KOPT-K1 (cell line): ENCODE measurements at regions not wholly inside any gene's neighbourhood (a gene's known extent, or its start where the extent isn't known, plus 50 kb on each side); places are given as distances from the start of the nearest gene placed in this dataset.

Source experiments
- H3K27ac ChIP-seq: fragments of 200-600 bp; sonication (generic); 2 replicates; pipeline ENCODE4 v1.5.1; 2016; ENCODE audit warnings: antibody characterized with exemption, mild to moderate bottlenecking, low read depth, low read length; ENCODE audit not compliant: poor library complexity, severe bottlenecking
- H3K36me3 ChIP-seq: fragments of 200-600 bp; sonication (generic); 2 replicates; pipeline ENCODE4 v1.5.1; 2017; ENCODE audit warnings: antibody characterized with exemption, mild to moderate bottlenecking, low read length, moderate library complexity; ENCODE audit not compliant: insufficient read depth
- H3K9me3 ChIP-seq: fragments of 200-600 bp; sonication (generic); 2 replicates; pipeline ENCODE4 v1.5.1; 2017; ENCODE audit warnings: antibody characterized with exemption, low read length, mild to moderate bottlenecking; ENCODE audit not compliant: insufficient read depth, poor library complexity, severe bottlenecking

GRCh38 chr16:73214825-73215677 is 167.1 kb upstream of the ZFHX3 start:
- Histone ChIP-seq H3K9me3 (peaks cover 9% of the 10 kb centered on the region), H3K27ac (no peak overlapping the region), H3K36me3 (no peaks in the 10 kb centered on the region)

- Histone ChIP-seq H3K27ac (no peak overlapping the region), H3K9me3 (peaks cover 9% of the 10 kb centered on the region), H3K36me3 (no peaks in the 10 kb centered on the region)
These were observed 166.0 kb upstream of the ZFHX3 start for GRCh38 chr16:73213732-73214455.

DNA sequence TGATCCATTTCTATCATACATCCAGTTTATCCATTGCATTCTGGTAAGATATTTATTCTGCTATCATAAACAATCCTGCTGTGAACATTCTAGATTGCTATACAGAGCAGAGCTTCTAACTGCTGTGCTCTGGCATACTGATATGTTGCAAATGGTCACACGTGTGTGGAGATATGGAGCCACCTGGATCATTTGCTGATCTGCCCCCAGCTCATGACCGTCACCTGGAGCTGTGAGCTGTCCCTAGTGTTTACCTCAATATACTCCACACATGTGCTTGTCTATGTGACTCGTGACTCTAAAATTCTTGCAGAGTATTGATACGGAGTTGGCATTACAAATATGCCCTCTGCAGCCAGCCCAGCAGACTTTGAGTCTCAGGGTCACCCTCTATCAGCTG is 164.5 kb upstream of the ZFHX3 start:
- peaks cover 9% of the 10 kb centered on the region for H3K9me3 ChIP-seq

DNA sequence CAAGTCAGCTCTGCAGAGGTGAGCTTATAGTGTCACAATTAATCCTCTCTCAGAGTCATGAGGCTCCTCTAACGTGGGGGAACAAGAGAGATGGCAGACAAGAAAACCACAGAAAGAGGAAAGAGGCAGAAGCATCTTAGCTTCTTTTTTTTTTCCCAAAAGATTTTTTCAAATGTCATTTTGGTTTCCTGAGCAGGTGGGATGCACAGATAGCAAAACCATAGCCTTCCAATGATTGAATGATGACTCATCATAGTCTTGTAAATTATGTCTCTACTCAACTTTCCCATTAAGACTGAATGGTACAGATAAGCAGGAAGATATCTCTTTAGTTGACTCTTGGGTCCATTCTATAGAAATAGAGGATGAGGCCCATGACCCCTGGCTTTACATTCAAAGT is 162.8 kb upstream of the ZFHX3 start:
- no peaks in the 10 kb centered on the region for H3K36me3 ChIP-seq
- H3K27ac ChIP-seq, result no peak overlapping the region
- H3K9me3 ChIP-seq, result peaks cover 2% of the 10 kb centered on the region

More for the DNA sequence above, 164.5 kb upstream of the ZFHX3 start:
- H3K27ac ChIP-seq, result no peak overlapping the region
- H3K36me3 ChIP-seq, result no peaks in the 10 kb centered on the region

- Histone ChIP-seq H3K27ac (no peak overlapping the region), H3K36me3 (no peaks in the 10 kb centered on the region), H3K9me3 (no peaks in the 10 kb centered on the region)
These were observed 162.2 kb upstream of the ZFHX3 start for GRCh38 chr16:73210084-73210483.

GRCh38 chr16:73209190-73209589 is 161.3 kb upstream of the ZFHX3 start:
- Histone ChIP-seq H3K36me3 (no peaks in the 10 kb centered on the region), H3K27ac (no peak overlapping the region), H3K9me3 (no peaks in the 10 kb centered on the region)

DNA sequence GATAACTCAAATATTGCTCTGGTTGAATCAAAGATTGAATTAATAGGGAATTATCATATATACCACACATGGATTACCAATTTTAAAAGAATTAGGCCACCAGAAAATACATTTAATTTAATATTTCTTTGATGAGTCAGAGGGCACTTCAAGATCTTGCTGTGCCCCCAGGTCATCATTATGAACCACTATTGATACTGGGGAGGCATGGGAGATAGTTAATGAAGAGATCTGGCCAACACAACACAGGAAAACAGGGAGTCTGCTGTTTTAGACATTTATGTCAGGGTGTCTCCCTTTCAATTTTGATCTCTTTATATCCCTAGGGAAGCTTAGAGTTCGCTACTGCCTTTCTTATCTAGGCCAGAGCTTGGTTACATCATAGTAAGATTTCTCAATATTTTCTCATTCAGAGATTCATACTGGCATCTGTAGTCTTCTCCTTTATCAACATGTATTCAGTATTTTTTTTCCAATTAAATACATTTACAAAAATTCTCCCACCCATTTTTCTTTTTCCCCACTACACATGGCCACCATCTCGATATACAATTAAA is 158.3 kb upstream of the ZFHX3 start:
- H3K9me3 ChIP-seq, result no peaks in the 10 kb centered on the region
- H3K27ac ChIP-seq, result no peak overlapping the region
- H3K36me3 ChIP-seq, result no peaks in the 10 kb centered on the region

DNA sequence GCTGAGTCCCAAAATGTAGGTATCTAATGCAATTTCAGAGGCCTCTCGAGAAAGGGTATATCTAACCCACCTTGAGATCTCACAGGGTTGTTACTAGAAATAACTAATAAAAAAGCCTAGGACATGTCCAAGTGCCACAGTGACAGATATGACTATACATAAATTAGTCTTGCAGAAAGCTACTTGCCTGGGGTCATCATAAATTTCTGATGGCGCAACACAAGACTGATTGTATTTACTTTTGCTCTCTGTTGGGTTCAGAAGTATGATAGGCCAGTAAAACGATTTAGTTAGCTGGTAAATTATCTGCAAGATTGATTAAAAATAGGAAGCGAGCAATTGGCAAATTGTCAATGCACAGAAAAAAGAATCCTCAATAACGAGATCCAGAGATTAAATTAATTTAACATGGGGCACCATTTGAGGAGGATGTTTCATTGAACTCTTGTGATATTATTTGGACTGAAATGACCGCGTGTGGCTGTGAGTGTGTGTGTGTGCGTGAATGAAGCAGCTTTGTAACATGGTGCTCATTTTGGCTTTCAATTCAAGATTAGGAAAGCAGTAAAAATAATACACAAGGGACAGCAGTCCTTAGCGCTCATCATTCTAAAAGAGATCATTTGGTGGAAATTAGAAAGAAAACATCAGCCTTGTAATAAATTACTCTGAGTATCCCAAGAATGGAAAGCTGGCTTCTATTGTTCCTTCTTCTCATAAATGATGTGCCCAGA is 157.4 kb upstream of the ZFHX3 start:
- Histone ChIP-seq H3K9me3 (no peaks in the 10 kb centered on the region), H3K27ac (no peak overlapping the region), H3K36me3 (no peaks in the 10 kb centered on the region)

DNA sequence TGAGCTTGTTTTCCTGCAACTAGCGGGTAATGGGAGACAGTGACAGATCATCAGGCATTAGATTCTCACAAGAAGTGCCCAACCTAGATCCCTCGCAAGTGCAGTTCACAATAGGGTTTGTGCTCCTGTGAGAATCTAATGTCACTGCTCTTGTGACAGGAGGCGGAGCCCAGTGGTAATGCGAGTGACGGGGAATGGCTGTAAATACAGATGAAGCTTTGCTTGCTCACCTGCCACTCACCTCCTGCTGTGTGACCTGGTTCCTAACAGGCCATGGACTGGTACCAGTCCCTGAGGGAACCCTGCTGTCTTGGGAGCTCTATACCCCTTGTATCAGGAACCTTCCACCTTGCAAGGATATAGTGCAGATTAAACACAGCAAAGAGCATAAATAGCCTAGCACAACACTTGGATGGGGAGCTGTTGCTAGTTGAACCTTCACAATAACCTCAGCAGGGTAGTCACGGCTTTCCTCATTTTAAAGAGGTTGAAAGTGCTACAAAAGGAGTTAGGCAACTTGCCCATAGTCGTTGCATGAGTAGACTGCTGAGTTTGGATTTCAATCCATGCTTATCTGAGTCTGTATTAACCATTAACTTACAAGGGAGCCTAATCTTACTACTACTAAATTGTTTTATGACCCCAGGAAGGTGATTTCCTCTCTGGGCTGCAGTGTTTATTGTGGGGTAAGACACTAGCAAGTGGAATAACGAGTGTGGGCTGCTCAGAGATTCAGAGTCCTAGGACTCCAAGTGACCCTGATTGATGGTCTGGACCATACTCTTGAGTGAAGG is 156.6 kb upstream of the ZFHX3 start:
- Histone ChIP-seq H3K9me3 (no peaks in the 10 kb centered on the region), H3K36me3 (no peaks in the 10 kb centered on the region), H3K27ac (no peak overlapping the region)

- Histone ChIP-seq H3K27ac (no peak overlapping the region), H3K36me3 (no peaks in the 10 kb centered on the region)
These were observed 154.3 kb upstream of the ZFHX3 start for GRCh38 chr16:73202161-73202729.

GRCh38 chr16:73199214-73199613 is 151.3 kb upstream of the ZFHX3 start:
- no peaks in the 10 kb centered on the region for H3K36me3 ChIP-seq
- no peak overlapping the region for H3K27ac ChIP-seq
- no peaks in the 10 kb centered on the region for H3K9me3 ChIP-seq

More at GRCh38 chr16:73202161-73202729, 154.3 kb upstream of the ZFHX3 start:
- H3K9me3 ChIP-seq, result no peaks in the 10 kb centered on the region

DNA sequence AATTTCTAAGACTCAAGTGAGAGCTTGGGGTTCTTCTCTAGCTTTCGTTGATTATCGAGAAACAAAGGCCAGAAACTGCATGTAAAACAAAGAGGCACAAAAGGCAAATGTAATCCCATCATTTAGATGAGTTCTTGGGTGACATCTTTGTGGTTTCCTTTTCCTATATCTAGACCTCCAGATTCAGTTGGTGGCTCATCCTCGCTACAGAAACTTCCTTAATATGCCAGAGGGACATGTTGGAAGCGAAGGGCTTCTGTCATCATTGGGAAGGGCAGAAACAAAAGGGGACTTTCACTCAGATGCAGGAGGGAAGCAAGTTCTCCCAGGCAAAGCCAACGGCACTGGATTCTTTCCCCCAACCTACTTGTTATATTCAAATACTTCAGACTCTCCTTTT is 150.6 kb upstream of the ZFHX3 start:
- Histone ChIP-seq H3K27ac (no peak overlapping the region), H3K9me3 (no peaks in the 10 kb centered on the region), H3K36me3 (no peaks in the 10 kb centered on the region)

DNA sequence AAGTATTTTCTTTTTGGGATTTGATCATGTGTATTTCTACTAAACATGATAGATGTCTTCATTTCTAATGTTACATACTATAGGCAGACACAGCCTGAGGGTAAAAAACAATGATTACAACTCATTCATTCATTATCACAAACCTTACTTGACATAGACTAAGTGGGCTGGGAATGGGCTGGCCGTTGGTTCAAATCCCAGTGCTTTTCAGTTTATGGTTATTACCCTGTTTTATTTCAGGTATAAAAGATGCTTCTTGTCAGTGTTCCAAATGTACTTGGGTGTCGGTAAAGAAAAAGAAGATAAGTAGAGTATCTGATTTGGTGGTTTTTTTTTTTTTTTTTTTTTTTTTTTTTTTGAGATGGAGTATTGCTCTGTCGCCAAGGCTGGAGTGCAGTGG is 149.7 kb upstream of the ZFHX3 start:
- Histone ChIP-seq H3K27ac (no peak overlapping the region), H3K36me3 (no peaks in the 10 kb centered on the region), H3K9me3 (no peaks in the 10 kb centered on the region)

DNA sequence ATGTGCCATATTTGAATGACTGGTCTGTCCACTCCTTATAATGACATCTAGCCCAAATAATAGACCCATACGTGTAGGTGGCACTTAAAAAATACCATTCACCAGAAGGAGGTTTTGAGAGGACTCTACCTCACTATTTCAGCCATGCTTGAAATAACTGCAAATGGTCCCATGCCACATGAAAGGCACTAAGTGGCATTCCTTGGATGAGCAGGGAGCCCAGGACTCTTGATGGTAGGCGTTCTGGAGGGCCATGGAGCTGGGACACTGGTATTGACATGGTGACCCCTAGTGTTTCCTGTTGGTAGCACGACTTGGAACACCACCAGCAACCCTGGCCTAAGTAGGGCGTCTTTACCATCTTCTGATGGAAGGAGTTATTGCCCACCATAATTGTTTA is 148.7 kb upstream of the ZFHX3 start:
- Histone ChIP-seq H3K27ac (no peak overlapping the region), H3K36me3 (no peaks in the 10 kb centered on the region), H3K9me3 (peaks cover 4% of the 10 kb centered on the region)
